WTC11 (cell line): ENCODE measurements at regions not wholly inside any gene's neighbourhood (a gene's known extent, or its start where the extent isn't known, plus 50 kb on each side); places are given as distances from the start of the nearest gene placed in this dataset.

Source experiments
- ATAC-seq: fragments of 200-7000 bp; cut with Tn5 transposase; 2 replicates; pipeline ENCODE4 v1.10.0; 2021; ENCODE audit warnings: mild to moderate bottlenecking, moderate library complexity
- CTCF ChIA-PET: fragments of 300-600 bp; sonication (Branson Sonifier 250); formaldehyde crosslinking; loops from one replicate; lab custom pipeline; 2021; ENCODE audit warnings: antibody characterized with exemption; lab: Charles Lee
- POLR2A ChIA-PET: fragments of 350-600 bp; sonication (Branson Sonifier 250); formaldehyde crosslinking; loops from one replicate; lab custom pipeline; 2021; ENCODE audit warnings: antibody characterized with exemption; lab: Charles Lee
- DNase-seq: peaks from one replicate; pipeline ENCODE4 v3.0.0; 2021; ENCODE audit warnings: low spot score
- H3K27ac Mint-ChIP-seq: 2 replicates; pipeline ENCODE4 v1.8.0; 2021; ENCODE audit warnings: mixed read lengths
- H3K27me3 Mint-ChIP-seq: 2 replicates; pipeline ENCODE4 v1.8.0; 2021; ENCODE audit warnings: low read depth, mild to moderate bottlenecking, moderate library complexity, mixed read lengths
- H3K36me3 Mint-ChIP-seq: 2 replicates; pipeline ENCODE4 v1.8.0; 2021; ENCODE audit warnings: mixed read lengths
- H3K4me1 Mint-ChIP-seq: 2 replicates; pipeline ENCODE4 v1.8.0; 2022; ENCODE audit warnings: mixed read lengths
- H3K4me3 Mint-ChIP-seq: 2 replicates; pipeline ENCODE4 v1.8.0; 2021; ENCODE audit warnings: mild to moderate bottlenecking, moderate library complexity, mixed read lengths
- H3K9me3 Mint-ChIP-seq: 2 replicates; pipeline ENCODE4 v1.8.0; 2021; ENCODE audit warnings: mixed read lengths
- AR ChIP-seq: fragments of 250-450 bp; sonication (Bioruptor Pico); IDR thresholded peaks from 2 replicates; pipeline ENCODE4 v1.9.0; 2021; ENCODE audit warnings: mild to moderate bottlenecking
- ATF2 ChIP-seq: sonication (generic); formaldehyde crosslinking; IDR thresholded peaks from 2 replicates; pipeline ENCODE4 v1.8.1; 2022; ENCODE audit warnings: low read depth, missing genetic modification reagents, borderline replicate concordance
- ATF3 ChIP-seq: sonication (generic); formaldehyde crosslinking; conservative IDR thresholded peaks from 2 replicates; pipeline ENCODE4 v1.8.1; 2022; ENCODE audit warnings: mild to moderate bottlenecking, missing genetic modification reagents
- ATF6 ChIP-seq: sonication (generic); formaldehyde crosslinking; IDR thresholded peaks from 2 replicates; pipeline ENCODE4 v1.8.1; 2023; ENCODE audit warnings: mild to moderate bottlenecking, missing genetic modification reagents
- CBFB ChIP-seq: sonication (generic); formaldehyde crosslinking; IDR thresholded peaks from 2 replicates; pipeline ENCODE4 v1.8.1; 2022; ENCODE audit warnings: mild to moderate bottlenecking, low read depth, missing genetic modification reagents
- FOXK1 ChIP-seq: sonication (generic); formaldehyde crosslinking; IDR thresholded peaks from 2 replicates; pipeline ENCODE4 v1.8.0; 2022; ENCODE audit warnings: mild to moderate bottlenecking, moderate library complexity, missing genetic modification reagents
- GABPB1 ChIP-seq: sonication (generic); formaldehyde crosslinking; IDR thresholded peaks from 2 replicates; pipeline ENCODE4 v1.8.1; 2023; ENCODE audit warnings: mild to moderate bottlenecking, missing genetic modification reagents
- MLX ChIP-seq: sonication (generic); formaldehyde crosslinking; IDR thresholded peaks from 2 replicates; pipeline ENCODE4 v1.8.1; 2023; ENCODE audit warnings: mild to moderate bottlenecking, missing genetic modification reagents, moderate library complexity
- NFATC4 ChIP-seq: fragments of 250-450 bp; sonication (Bioruptor Pico); IDR thresholded peaks from 2 replicates; pipeline ENCODE4 v1.9.0; 2021; ENCODE audit warnings: mild to moderate bottlenecking
- NR2C2 ChIP-seq: sonication (generic); formaldehyde crosslinking; IDR thresholded peaks from 2 replicates; pipeline ENCODE4 v1.8.0; 2022; ENCODE audit warnings: mild to moderate bottlenecking, missing genetic modification reagents
- RORB ChIP-seq: fragments of 250-450 bp; sonication (Bioruptor Pico); IDR thresholded peaks from 2 replicates; pipeline ENCODE4 v1.9.0; 2021; ENCODE audit warnings: mild to moderate bottlenecking
- SMAD3 ChIP-seq: sonication (generic); formaldehyde crosslinking; IDR thresholded peaks from 2 replicates; pipeline ENCODE4 v1.8.0; 2022; ENCODE audit warnings: missing genetic modification reagents, mild to moderate bottlenecking, borderline replicate concordance
- USF1 ChIP-seq: sonication (generic); formaldehyde crosslinking; IDR thresholded peaks from 2 replicates; pipeline ENCODE4 v1.8.0; 2022; ENCODE audit warnings: mild to moderate bottlenecking, missing genetic modification reagents
- ZMAT4 ChIP-seq: fragments of 250-450 bp; sonication (Bioruptor Pico); IDR thresholded peaks from 2 replicates; pipeline ENCODE4 v1.9.0; 2021; ENCODE audit warnings: mild to moderate bottlenecking
- ZNF232 ChIP-seq: sonication (generic); formaldehyde crosslinking; IDR thresholded peaks from 2 replicates; pipeline ENCODE4 v1.8.0; 2022; ENCODE audit warnings: mild to moderate bottlenecking, missing genetic modification reagents
- ZNF416 ChIP-seq: fragments of 250-450 bp; sonication (Bioruptor Pico); IDR thresholded peaks from 2 replicates; pipeline ENCODE4 v1.9.0; 2021; ENCODE audit warnings: mild to moderate bottlenecking, inconsistent platforms
- ZNF425 ChIP-seq: fragments of 250-450 bp; sonication (Bioruptor Pico); conservative IDR thresholded peaks from 2 replicates; pipeline ENCODE4 v1.9.0; 2021; ENCODE audit warnings: mild to moderate bottlenecking
- ZSCAN18 ChIP-seq: fragments of 250-450 bp; sonication (Bioruptor Pico); IDR thresholded peaks from 2 replicates; pipeline ENCODE4 v2.1.2; 2022; ENCODE audit warnings: mild to moderate bottlenecking, moderate library complexity

- no peak for ATAC-seq
- ChIA-PET POLR2A (no interaction called here), CTCF (no interaction called here)
- H3K4me3 Mint-ChIP-seq, result no peak overlapping the region
- TF ChIP-seq MLX (CRISPR knock-in tag) (no peak), RORB (CRISPR knock-in tag) (no peak), ATF2 (CRISPR knock-in tag) (no peak), ATF3 (no peak), SMAD3 (CRISPR knock-in tag) (no peak)
- TF ChIP-seq, all 79 proteins: peak for 0
- Mint-ChIP-seq H3K36me3 (no peaks in the 10 kb centered on the region), H3K4me1 (peaks cover 6% of the 10 kb centered on the region), H3K27ac (no peak overlapping the region), H3K27me3 (no peaks in the 10 kb centered on the region), H3K9me3 (no peaks in the 10 kb centered on the region)
- DNase-seq, result no peak
Observed at GRCh38 chr1:99115231-99115630, 110.6 kb upstream of the PLPPR5 start.

- H3K27ac Mint-ChIP-seq, result no peak overlapping the region
- no peak overlapping the region for H3K4me3 Mint-ChIP-seq
- H3K36me3 Mint-ChIP-seq, result no peaks in the 10 kb centered on the region
- ATAC-seq (no peak), DNase-seq (no peak)
- no peaks in the 10 kb centered on the region for H3K27me3 Mint-ChIP-seq
- TF ChIP-seq FOXK1, result no peak
- no peak for TF ChIP-seq NFATC4 (CRISPR knock-in tag)
- no peak for TF ChIP-seq CBFB
- no peak for TF ChIP-seq ZSCAN18
- no peak for TF ChIP-seq ZNF232 (CRISPR knock-in tag)
- no peak for TF ChIP-seq ZNF416 (CRISPR knock-in tag)
- TF ChIP-seq USF1 (CRISPR knock-in tag), result no peak
- TF ChIP-seq NR2C2, result no peak
- no peak for TF ChIP-seq ZMAT4 (CRISPR knock-in tag)
- no peak for TF ChIP-seq GABPB1 (CRISPR knock-in tag)
- CTCF ChIA-PET, result no interaction called here
- H3K9me3 Mint-ChIP-seq, result no peaks in the 10 kb centered on the region
- no peaks in the 10 kb centered on the region for H3K4me1 Mint-ChIP-seq
- POLR2A ChIA-PET, result no interaction called here
Observed at GRCh38 chr1:99119188-99119587, 114.5 kb upstream of the PLPPR5 start.

GRCh38 chr1:99122039-99122438 lies 117.4 kb upstream of the PLPPR5 start:
- no peaks in the 10 kb centered on the region for H3K4me1 Mint-ChIP-seq
- TF ChIP-seq ZNF425 (CRISPR knock-in tag) (no peak), ATF6 (CRISPR knock-in tag) (no peak), AR (CRISPR knock-in tag) (no peak)
- TF ChIP-seq, all 79 proteins: peak for 0
- H3K27ac Mint-ChIP-seq, result no peak overlapping the region
- DNase-seq (no peak), ATAC-seq (no peak)
- POLR2A ChIA-PET, result no interaction called here
- peaks cover 10% of the 10 kb centered on the region for H3K9me3 Mint-ChIP-seq
- no peaks in the 10 kb centered on the region for H3K36me3 Mint-ChIP-seq
- H3K4me3 Mint-ChIP-seq, result no peak overlapping the region
- CTCF ChIA-PET, result no interaction called here
- H3K27me3 Mint-ChIP-seq, result no peaks in the 10 kb centered on the region
